NCI-H2081 (cell line): ENCODE measurements at regions not wholly inside any gene's neighbourhood (a gene's known extent, or its start where the extent isn't known, plus 50 kb on each side); places are given as distances from the start of the nearest gene placed in this dataset.

Experiments used
- DNase-seq, 2 experiments: peaks; one replicate each; lab custom pipeline; 2025; lab: John Stamatoyannopoulos, UW

GRCh38 chr7:67422601-67423000 lies 426.0 kb downstream of the TYW1 start:
- DNase-seq = no peak

- peak; percentile 26 to 75 for DNase-seq
These were observed 426.4 kb downstream of the TYW1 start for GRCh38 chr7:67423065-67423464.

GRCh38 chr7:67426654-67427053 lies 430.0 kb downstream of the TYW1 start:
- DNase-seq = no peak

GRCh38 chr7:67429735-67430134 lies 433.1 kb downstream of the TYW1 start:
- DNase-seq = no peak

GRCh38 chr7:67432536-67433234 lies 436.1 kb downstream of the TYW1 start:
- DNase-seq = no peak

- no peak for DNase-seq
These were observed 439.4 kb downstream of the TYW1 start for GRCh38 chr7:67435894-67436535.

GRCh38 chr7:67438198-67438882 lies 441.7 kb downstream of the TYW1 start:
- DNase-seq = no peak

GRCh38 chr7:67438913-67439505 lies 442.4 kb downstream of the TYW1 start:
- no peak for DNase-seq

GRCh38 chr7:67440321-67440720 lies 443.7 kb downstream of the TYW1 start:
- DNase-seq = no peak

GRCh38 chr7:67445728-67446127 lies 449.1 kb downstream of the TYW1 start:
- DNase-seq = no peak

- no peak for DNase-seq
These were observed 450.7 kb downstream of the TYW1 start for GRCh38 chr7:67447297-67447696.

GRCh38 chr7:67448271-67448670 lies 451.6 kb downstream of the TYW1 start:
- DNase-seq = no peak

- no peak for DNase-seq
These were observed 453.5 kb downstream of the TYW1 start for GRCh38 chr7:67450171-67450570.

- no peak for DNase-seq
These were observed 454.7 kb downstream of the TYW1 start for GRCh38 chr7:67451306-67451705.

GRCh38 chr7:67452516-67453026 lies 455.9 kb downstream of the TYW1 start:
- DNase-seq = no peak

- no peak for DNase-seq
These were observed 457.1 kb downstream of the TYW1 start for GRCh38 chr7:67453580-67454380.

GRCh38 chr7:67455508-67455907 lies 458.9 kb downstream of the TYW1 start:
- DNase-seq = no peak

- DNase-seq = no peak
These were observed 466.2 kb downstream of the TYW1 start for GRCh38 chr7:67462781-67463191.

GRCh38 chr7:67463316-67463715 lies 466.7 kb downstream of the TYW1 start:
- DNase-seq = no peak

GRCh38 chr7:67463983-67464382 lies 467.4 kb downstream of the TYW1 start:
- DNase-seq = no peak

- no peak for DNase-seq
These were observed 469.5 kb downstream of the TYW1 start for GRCh38 chr7:67466109-67466508.

- no peak for DNase-seq
These were observed 473.7 kb downstream of the TYW1 start for GRCh38 chr7:67470256-67470751.
